Naive B cell (primary cell): ENCODE measurements at regions not wholly inside any gene's neighbourhood (a gene's known extent, or its start where the extent isn't known, plus 50 kb on each side); places are given as distances from the start of the nearest gene placed in this dataset.
A peak's percentile ranks its signal among the peaks of the same experiment; 100 is the strongest.
"Not testable (repeated sequence)": the region's sequence is repeated elsewhere in the genome, so short reads cannot be mapped to it uniquely, and the experiment has no call there.

Experiments
- ATAC-seq, 2 donors: fragments of 150-1000 bp; cut with Tn5 transposase; 2 replicates each; pipeline ENCODE4 v1.10.0; 2021; ENCODE audit warnings: low read depth in 2 of 2, mild to moderate bottlenecking in 2 of 2, moderate library complexity in 2 of 2
- DNase-seq: peaks from one replicate; pipeline ENCODE4 v3.0.0; 2022
- H3K27ac Mint-ChIP-seq, 6 donors: one replicate each; pipeline ENCODE4 v1.8.0; 2020 to 2022; ENCODE audit warnings: mild to moderate bottlenecking in 6 of 6, mixed read lengths in 6 of 6, moderate library complexity in 5 of 6, inconsistent platforms in 2 of 6
- H3K27me3 Mint-ChIP-seq, 3 donors: one replicate each; pipeline ENCODE4 v1.8.0; 2021 to 2022; ENCODE audit warnings: mixed read lengths in 3 of 3, mild to moderate bottlenecking in 1 of 3
- H3K36me3 Mint-ChIP-seq, 2 donors: one replicate each; pipeline ENCODE4 v1.8.0; 2020 to 2022; ENCODE audit warnings: mixed read lengths in 2 of 2, inconsistent platforms in 1 of 2, mild to moderate bottlenecking in 1 of 2
- H3K4me1 Mint-ChIP-seq, 3 donors: one replicate each; pipeline ENCODE4 v1.8.0; 2020 to 2022; ENCODE audit warnings: mixed read lengths in 3 of 3, inconsistent platforms in 1 of 3, mild to moderate bottlenecking in 1 of 3, moderate library complexity in 1 of 3
- H3K4me3 Mint-ChIP-seq, 8 donors: one replicate each; pipeline ENCODE4 v1.8.0; 2020 to 2022; ENCODE audit warnings: mild to moderate bottlenecking in 8 of 8, mixed read lengths in 8 of 8, moderate library complexity in 8 of 8, inconsistent platforms in 2 of 8
- H3K9me3 Mint-ChIP-seq, 7 donors: one replicate each; pipeline ENCODE4 v1.8.0; 2020 to 2022; ENCODE audit warnings: mixed read lengths in 7 of 7, mild to moderate bottlenecking in 5 of 7, inconsistent platforms in 2 of 7, moderate library complexity in 1 of 7

GRCh38 chr5:159673538-159673937 lies 242.7 kb upstream of the ADRA1B start:
- DNase-seq, result no peak
- no peak for ATAC-seq
- no peak overlapping the region for H3K4me3 Mint-ChIP-seq
- H3K27ac Mint-ChIP-seq, result no peak overlapping the region
- H3K9me3 Mint-ChIP-seq, result peaks cover 5 to 31% (median 12%) of the 10 kb centered on the region in 7 donors
- peaks cover 9 to 20% (median 12%) of the 10 kb centered on the region in 3 donors for H3K27me3 Mint-ChIP-seq
- H3K36me3 Mint-ChIP-seq, result peaks cover 0 to 8% of the 10 kb centered on the region in 2 donors
- H3K4me1 Mint-ChIP-seq, result no peaks in the 10 kb centered on the region

DNA sequence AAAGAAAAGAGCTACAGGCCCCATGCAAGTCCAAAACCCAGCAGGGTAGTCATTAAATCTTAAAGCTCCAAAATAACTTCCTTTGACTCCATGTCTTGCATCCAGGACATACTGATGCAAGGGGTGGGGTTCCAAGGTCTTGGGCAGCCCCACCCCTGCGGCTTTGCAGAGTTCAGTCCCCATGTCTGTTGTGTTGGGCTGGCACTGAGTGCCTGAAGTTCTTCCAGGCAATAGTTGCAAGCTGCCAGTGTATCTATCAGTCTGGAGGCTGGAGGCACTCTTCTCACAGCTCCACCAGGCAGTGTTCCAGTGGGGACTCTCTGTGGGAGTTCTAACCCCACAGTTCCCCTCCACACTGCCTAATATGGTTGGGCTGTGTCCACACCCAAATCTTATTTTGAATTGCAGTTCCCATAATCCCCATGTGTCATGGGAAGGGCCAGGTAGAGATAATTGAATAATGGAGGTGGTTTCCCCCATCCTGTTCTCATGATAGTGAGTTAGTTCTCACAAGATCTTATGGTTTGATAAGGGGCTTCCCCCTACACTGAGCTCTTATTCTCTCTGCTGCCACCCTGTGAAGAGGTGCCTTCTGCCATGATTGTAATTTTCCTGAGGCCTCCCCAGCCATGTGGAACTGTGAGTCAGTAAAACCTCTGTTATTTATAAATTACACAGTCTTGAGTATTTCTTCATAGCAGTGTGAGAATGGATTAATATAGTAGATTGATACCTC lies 237.5 kb upstream of the ADRA1B start:
- Mint-ChIP-seq H3K9me3 (peaks cover 22 to 52% (median 35%) of the 10 kb centered on the region in 7 donors), H3K36me3 (peaks cover 12 to 32% of the 10 kb centered on the region in 2 donors), H3K27me3 (no peaks in the 10 kb centered on the region), H3K4me1 (peaks cover 0 to 4% (median 0%) of the 10 kb centered on the region in 3 donors), H3K4me3 (no peak overlapping the region), H3K27ac (no peak overlapping the region)
- no peak for DNase-seq
- ATAC-seq, result no peak

- H3K4me3 Mint-ChIP-seq, result peak overlapping the region in 1 of 8 donors; percentile 9
- peaks cover 12 to 32% of the 10 kb centered on the region in 2 donors for H3K36me3 Mint-ChIP-seq
- H3K9me3 Mint-ChIP-seq, result peaks cover 22 to 48% (median 35%) of the 10 kb centered on the region in 7 donors
- ATAC-seq, result no peak
- peaks cover 0 to 2% (median 0%) of the 10 kb centered on the region in 3 donors for H3K27me3 Mint-ChIP-seq
- no peak overlapping the region for H3K27ac Mint-ChIP-seq
- H3K4me1 Mint-ChIP-seq, result peaks cover 0 to 4% (median 0%) of the 10 kb centered on the region in 3 donors
- DNase-seq, result no peak
Measured at GRCh38 chr5:159680095-159680494, 236.2 kb upstream of the ADRA1B start.

DNA sequence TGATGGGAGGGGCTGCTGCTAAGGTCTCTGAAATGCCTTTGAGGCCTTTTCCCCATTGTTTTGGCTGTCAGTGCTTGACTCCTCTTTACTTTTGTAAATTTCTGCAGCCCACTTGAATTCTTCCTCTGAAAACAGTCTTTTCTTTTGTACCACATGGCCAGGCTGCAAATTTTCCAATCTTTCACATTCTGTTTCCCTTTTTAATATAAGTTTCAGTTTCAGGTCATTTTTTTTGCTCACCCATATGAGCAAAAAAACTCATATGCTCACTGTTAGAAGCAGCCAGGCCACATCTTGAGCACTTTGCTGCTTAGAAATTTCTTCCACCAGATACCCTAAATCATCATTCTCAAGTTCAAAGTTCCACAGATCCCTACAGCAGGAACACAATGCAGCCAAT lies 234.6 kb upstream of the ADRA1B start:
- H3K9me3 Mint-ChIP-seq, result peaks cover 26 to 52% (median 35%) of the 10 kb centered on the region in 7 donors
- DNase-seq (no peak), ATAC-seq (no peak)
- no peak overlapping the region for H3K27ac Mint-ChIP-seq
- peaks cover 0 to 16% (median 0%) of the 10 kb centered on the region in 3 donors for H3K27me3 Mint-ChIP-seq
- H3K4me3 Mint-ChIP-seq, result no peak overlapping the region
- peaks cover 12 to 32% of the 10 kb centered on the region in 2 donors for H3K36me3 Mint-ChIP-seq
- H3K4me1 Mint-ChIP-seq, result peaks cover 0 to 4% (median 0%) of the 10 kb centered on the region in 3 donors

DNA sequence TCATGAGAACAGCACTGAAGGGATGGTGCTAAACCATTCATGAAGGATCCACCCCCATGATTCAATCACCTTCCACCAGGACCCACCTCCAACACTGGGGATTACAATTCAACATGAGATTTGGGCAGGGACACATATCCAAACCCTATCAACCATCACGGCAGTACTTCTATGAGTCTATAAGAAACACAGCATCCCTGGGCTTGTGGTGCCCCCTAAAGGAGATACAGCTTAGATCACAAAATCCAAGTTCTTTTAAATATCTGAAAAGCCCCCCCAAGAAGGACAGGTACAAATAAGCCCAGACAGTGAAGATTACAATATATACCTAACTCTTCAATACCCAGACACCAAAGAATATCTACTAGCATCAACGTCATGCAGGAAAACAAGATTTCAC lies 233.7 kb upstream of the ADRA1B start:
- DNase-seq (no peak), ATAC-seq (no peak)
- Mint-ChIP-seq H3K27me3 (peaks cover 0 to 26% (median 0%) of the 10 kb centered on the region in 3 donors), H3K4me3 (no peak overlapping the region), H3K36me3 (peaks cover 12 to 32% of the 10 kb centered on the region in 2 donors), H3K9me3 (peaks cover 26 to 52% (median 35%) of the 10 kb centered on the region in 7 donors), H3K4me1 (peaks cover 0 to 4% (median 0%) of the 10 kb centered on the region in 3 donors), H3K27ac (no peak overlapping the region)

GRCh38 chr5:159687892-159688291 lies 228.4 kb upstream of the ADRA1B start:
- not testable (repeated sequence) for ATAC-seq, DNase-seq, H3K27ac Mint-ChIP-seq, H3K4me1 Mint-ChIP-seq, H3K4me3 Mint-ChIP-seq, H3K36me3 Mint-ChIP-seq
- Mint-ChIP-seq H3K9me3 (peaks cover 4 to 27% (median 13%) of the 10 kb centered on the region in 7 donors), H3K27me3 (peaks cover 16 to 69% (median 22%) of the 10 kb centered on the region in 3 donors)

- H3K4me1 Mint-ChIP-seq, result peaks cover 0 to 2% (median 0%) of the 10 kb centered on the region in 3 donors
- H3K27ac Mint-ChIP-seq, result no peak overlapping the region
- DNase-seq (no peak), ATAC-seq (no peak)
- no peak overlapping the region for H3K4me3 Mint-ChIP-seq
- H3K36me3 Mint-ChIP-seq, result no peaks in the 10 kb centered on the region
- H3K9me3 Mint-ChIP-seq, result peaks cover 3 to 20% (median 8%) of the 10 kb centered on the region in 7 donors
- peaks cover 0 to 29% (median 4%) of the 10 kb centered on the region in 3 donors for H3K27me3 Mint-ChIP-seq
Measured at GRCh38 chr5:159695741-159696294, 220.5 kb upstream of the ADRA1B start.

DNA sequence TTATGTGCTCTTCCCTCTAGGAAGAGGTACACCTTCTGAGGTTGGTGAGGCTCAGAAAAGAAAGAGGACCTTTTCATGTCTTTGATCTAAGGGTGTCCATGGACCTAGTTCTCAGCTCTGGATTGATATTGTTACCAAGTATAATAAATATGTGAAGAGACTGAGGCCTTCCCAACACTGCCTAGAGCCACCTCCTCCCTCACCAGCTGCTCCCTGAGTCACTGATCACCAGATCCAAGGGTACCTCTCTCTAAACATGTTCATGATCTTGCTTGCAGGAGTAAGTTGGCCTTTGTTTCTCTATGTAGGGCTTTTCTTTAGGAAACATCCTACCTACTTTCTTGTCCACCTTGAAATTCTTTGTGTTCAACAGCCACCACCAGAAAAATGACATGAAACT lies 218.8 kb upstream of the ADRA1B start:
- H3K4me3 Mint-ChIP-seq, result no peak overlapping the region

DNA sequence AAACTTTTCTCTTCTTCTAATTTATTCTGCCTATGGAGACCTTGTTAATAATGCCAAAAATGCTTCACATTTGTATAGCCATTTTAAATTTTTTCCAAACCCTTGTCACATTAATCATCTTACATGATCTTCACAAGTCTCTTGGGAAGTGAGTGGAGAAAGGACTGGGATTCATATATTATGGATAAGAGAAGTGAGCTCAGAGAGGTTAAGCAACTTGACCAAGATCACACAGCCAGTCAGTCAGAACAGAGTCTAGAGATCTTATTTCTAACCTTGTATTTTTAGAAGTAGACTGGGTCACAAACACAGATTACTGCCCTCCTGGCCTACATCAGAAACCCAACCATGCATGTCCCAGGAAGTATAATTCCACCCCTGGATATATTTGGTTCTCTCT lies 218.0 kb upstream of the ADRA1B start:
- peaks cover 0 to 19% (median 10%) of the 10 kb centered on the region in 3 donors for H3K27me3 Mint-ChIP-seq
- no peaks in the 10 kb centered on the region for H3K36me3 Mint-ChIP-seq
- no peak overlapping the region for H3K27ac Mint-ChIP-seq
- no peak for ATAC-seq
- no peak for DNase-seq
- H3K9me3 Mint-ChIP-seq, result peaks cover 0 to 6% (median 0%) of the 10 kb centered on the region in 7 donors
- peaks cover 0 to 2% (median 0%) of the 10 kb centered on the region in 3 donors for H3K4me1 Mint-ChIP-seq
- no peak overlapping the region for H3K4me3 Mint-ChIP-seq

More for the DNA sequence above, 218.8 kb upstream of the ADRA1B start:
- Mint-ChIP-seq H3K4me1 (peaks cover 0 to 2% (median 0%) of the 10 kb centered on the region in 3 donors), H3K27ac (no peak overlapping the region), H3K36me3 (no peaks in the 10 kb centered on the region), H3K27me3 (peaks cover 0 to 23% (median 6%) of the 10 kb centered on the region in 3 donors), H3K9me3 (peaks cover 1 to 9% (median 3%) of the 10 kb centered on the region in 7 donors)
- ATAC-seq (no peak), DNase-seq (no peak)

DNA sequence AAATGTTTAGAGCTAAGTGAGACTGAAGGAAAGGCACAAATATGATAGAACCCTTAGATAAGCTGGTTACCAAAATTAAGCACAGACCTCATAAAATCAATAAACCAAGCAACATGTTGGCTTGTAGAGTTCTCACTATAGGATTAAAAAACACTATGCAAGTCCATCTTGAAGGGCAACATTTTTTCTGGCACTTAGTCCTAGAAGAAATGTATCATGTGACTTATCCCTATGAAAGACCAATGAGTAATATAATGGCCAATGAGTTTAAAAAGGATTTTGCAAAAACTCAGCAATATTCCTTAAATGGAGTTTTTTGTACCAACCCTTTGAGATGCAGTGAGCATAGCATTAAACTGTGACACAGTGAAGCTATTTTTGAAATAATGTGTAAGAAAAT lies 216.3 kb upstream of the ADRA1B start:
- Mint-ChIP-seq H3K36me3 (no peaks in the 10 kb centered on the region), H3K27me3 (peaks cover 12 to 26% (median 20%) of the 10 kb centered on the region in 3 donors), H3K9me3 (no peaks in the 10 kb centered on the region), H3K4me3 (no peak overlapping the region), H3K4me1 (peaks cover 0 to 2% (median 0%) of the 10 kb centered on the region in 3 donors), H3K27ac (no peak overlapping the region)
- no peak for DNase-seq
- no peak for ATAC-seq

- H3K4me3 Mint-ChIP-seq, result no peak overlapping the region
- H3K36me3 Mint-ChIP-seq, result peaks cover 0 to 4% of the 10 kb centered on the region in 2 donors
- no peak overlapping the region for H3K27ac Mint-ChIP-seq
- peaks cover 0 to 6% (median 4%) of the 10 kb centered on the region in 7 donors for H3K9me3 Mint-ChIP-seq
- H3K27me3 Mint-ChIP-seq, result peaks cover 12 to 31% (median 24%) of the 10 kb centered on the region in 3 donors
- peaks cover 0 to 2% (median 0%) of the 10 kb centered on the region in 3 donors for H3K4me1 Mint-ChIP-seq
- no peak for DNase-seq
- ATAC-seq, result no peak
Measured at GRCh38 chr5:159702301-159702700, 214.0 kb upstream of the ADRA1B start.

GRCh38 chr5:159702826-159703225 lies 213.5 kb upstream of the ADRA1B start:
- ATAC-seq (no peak), DNase-seq (no peak)
- Mint-ChIP-seq H3K27me3 (peaks cover 12 to 36% (median 28%) of the 10 kb centered on the region in 3 donors), H3K27ac (no peak overlapping the region), H3K4me1 (peaks cover 0 to 2% (median 0%) of the 10 kb centered on the region in 3 donors), H3K36me3 (peaks cover 0 to 9% of the 10 kb centered on the region in 2 donors), H3K4me3 (no peak overlapping the region), H3K9me3 (peaks cover 0 to 11% (median 8%) of the 10 kb centered on the region in 7 donors)

GRCh38 chr5:159704160-159704559 lies 212.1 kb upstream of the ADRA1B start:
- peaks cover 0 to 9% of the 10 kb centered on the region in 2 donors for H3K36me3 Mint-ChIP-seq
- no peak for DNase-seq
- no peaks in the 10 kb centered on the region for H3K4me1 Mint-ChIP-seq
- peaks cover 3 to 23% (median 10%) of the 10 kb centered on the region in 7 donors for H3K9me3 Mint-ChIP-seq
- H3K4me3 Mint-ChIP-seq, result no peak overlapping the region
- no peak for ATAC-seq
- H3K27me3 Mint-ChIP-seq, result peaks cover 18 to 43% (median 31%) of the 10 kb centered on the region in 3 donors
- H3K27ac Mint-ChIP-seq, result no peak overlapping the region
